HG02852 (cell line): ENCODE measurements at regions not wholly inside any gene's neighbourhood (a gene's known extent, or its start where the extent isn't known, plus 50 kb on each side); places are given as distances from the start of the nearest gene placed in this dataset.
"Not testable (repeated sequence)": the region's sequence is repeated elsewhere in the genome, so short reads cannot be mapped to it uniquely, and the experiment has no call there.

Experiments
- ATAC-seq: cut with Tn5 transposase; IDR thresholded peaks from one replicate; pipeline ENCODE4 v1.9.1; 2021; ENCODE audit warnings: mild to moderate bottlenecking, moderate library complexity; ENCODE audit not compliant: unreplicated experiment

- no peak for ATAC-seq
Measured at GRCh38 chr13:109344552-109345157, 441.7 kb downstream of the IRS2 start.

GRCh38 chr13:109336730-109337129 is 449.7 kb downstream of the IRS2 start:
- no peak for ATAC-seq

GRCh38 chr13:109333893-109334651 is 452.3 kb downstream of the IRS2 start:
- ATAC-seq, result no peak

GRCh38 chr13:109332506-109333499 is 453.6 kb downstream of the IRS2 start:
- no peak for ATAC-seq

- ATAC-seq, result no peak
Measured at GRCh38 chr13:109331898-109332297, 454.5 kb downstream of the IRS2 start.

GRCh38 chr13:109331011-109331433 is 455.4 kb downstream of the IRS2 start:
- ATAC-seq, result no peak

- ATAC-seq, result no peak
Measured at GRCh38 chr13:109330123-109330522, 456.3 kb downstream of the IRS2 start.

GRCh38 chr13:109329175-109329574 is 457.2 kb downstream of the IRS2 start:
- no peak for ATAC-seq

- ATAC-seq, result no peak
Measured at GRCh38 chr13:109326601-109327000, 459.8 kb downstream of the IRS2 start.

GRCh38 chr13:109323338-109323737 is 463.0 kb downstream of the IRS2 start:
- ATAC-seq, result no peak

- no peak for ATAC-seq
Measured at GRCh38 chr13:109318945-109319590, 467.3 kb downstream of the IRS2 start.

- no peak for ATAC-seq
Measured at GRCh38 chr13:109315481-109315880, 470.9 kb downstream of the IRS2 start.

- ATAC-seq, result no peak
Measured at GRCh38 chr13:109314101-109314500, 472.3 kb downstream of the IRS2 start.

GRCh38 chr13:109312399-109312798 is 474.0 kb downstream of the IRS2 start:
- ATAC-seq, result no peak

- not testable (repeated sequence) for ATAC-seq
Measured at GRCh38 chr13:109311431-109311976, 474.9 kb downstream of the IRS2 start.

GRCh38 chr13:109309625-109310363 is 476.6 kb downstream of the IRS2 start:
- ATAC-seq, result no peak

GRCh38 chr13:109307027-109307426 is 479.4 kb downstream of the IRS2 start:
- ATAC-seq, result no peak

- no peak for ATAC-seq
Measured at GRCh38 chr13:109301726-109302125, 484.7 kb downstream of the IRS2 start.

- no peak for ATAC-seq
Measured at GRCh38 chr13:109301276-109301675, 485.1 kb downstream of the IRS2 start.

GRCh38 chr13:109297628-109298027 is 488.8 kb downstream of the IRS2 start:
- ATAC-seq, result no peak
